HAP-1 (cell line): ENCODE measurements at regions not wholly inside any gene's neighbourhood (a gene's known extent, or its start where the extent isn't known, plus 50 kb on each side); places are given as distances from the start of the nearest gene placed in this dataset.

Source experiments
- DNase-seq, 2 experiments: peaks; one replicate each; pipeline ENCODE4 v3.0.0-alpha.2; 2016 to 2020; ENCODE audit warnings: low spot score in 2 of 2
- H3K27me3 ChIP-seq: fragments of 250-450 bp; sonication (Bioruptor Pico); 2 replicates; pipeline ENCODE4 v1.5.1; 2020; ENCODE audit warnings: low read depth, mild to moderate bottlenecking, moderate library complexity
- H3K36me3 ChIP-seq: fragments of 250-450 bp; sonication (Bioruptor Pico); replicated peaks from 2 replicates; pipeline ENCODE4 v1.5.1; 2020; ENCODE audit warnings: mild to moderate bottlenecking
- H3K4me1 ChIP-seq: fragments of 250-450 bp; sonication (Bioruptor Pico); 2 replicates; pipeline ENCODE4 v1.5.1; 2020; ENCODE audit warnings: mild to moderate bottlenecking
- H3K4me3 ChIP-seq: fragments of 250-450 bp; sonication (Bioruptor Pico); 2 replicates; pipeline ENCODE4 v1.5.1; 2020; ENCODE audit warnings: mild to moderate bottlenecking, moderate library complexity
- H3K9me3 ChIP-seq: fragments of 250-450 bp; sonication (Bioruptor Pico); 2 replicates; pipeline ENCODE4 v1.5.1; 2020; ENCODE audit warnings: mild to moderate bottlenecking, moderate library complexity
- in situ Hi-C: fragments of 300-500 bp; cut with MboI; formaldehyde crosslinking; loops from 3 replicates; pipeline ENCODE4 v1.14.3; 2020; ENCODE audit warnings: low sequenced_read_pairs, inconsistent platforms, mixed read lengths

- peaks cover 11% of the 10 kb centered on the region for H3K27me3 ChIP-seq
- no peak overlapping the region for H3K4me3 ChIP-seq
- DNase-seq, result no peak
- H3K9me3 ChIP-seq, result no peaks in the 10 kb centered on the region
- no peaks in the 10 kb centered on the region for H3K4me1 ChIP-seq
- H3K36me3 ChIP-seq, result no peaks in the 10 kb centered on the region
- in situ Hi-C loops, result no loop called here
These were observed 66.6 kb upstream of the C14orf180 start for GRCh38 chr14:104512771-104513640.

- no peak overlapping the region for H3K4me3 ChIP-seq
- in situ Hi-C loops, result no loop called here
- DNase-seq, result no peak
- H3K36me3 ChIP-seq, result no peaks in the 10 kb centered on the region
- peaks cover 4% of the 10 kb centered on the region; the same call in 1 of the 2 replicates for H3K27me3 ChIP-seq
- no peaks in the 10 kb centered on the region for H3K9me3 ChIP-seq
- no peaks in the 10 kb centered on the region for H3K4me1 ChIP-seq
These were observed 65.9 kb upstream of the C14orf180 start for GRCh38 chr14:104513641-104514046.

GRCh38 chr14:104514156-104514848 is 65.3 kb upstream of the C14orf180 start:
- Histone ChIP-seq H3K27me3 (peaks cover 3% of the 10 kb centered on the region; the same call in 1 of the 2 replicates), H3K4me3 (no peak overlapping the region), H3K9me3 (no peaks in the 10 kb centered on the region), H3K36me3 (no peaks in the 10 kb centered on the region), H3K4me1 (no peaks in the 10 kb centered on the region)
- in situ Hi-C loops, result no loop called here
- no peak for DNase-seq

- DNase-seq, result no peak
- in situ Hi-C loops, result no loop called here
- no peaks in the 10 kb centered on the region for H3K4me1 ChIP-seq
These were observed 64.3 kb upstream of the C14orf180 start for GRCh38 chr14:104515059-104515810.

GRCh38 chr14:104515811-104516780 is 63.5 kb upstream of the C14orf180 start:
- in situ Hi-C loops, result no loop called here
- DNase-seq, result no peak
- H3K9me3 ChIP-seq, result no peaks in the 10 kb centered on the region
- H3K4me1 ChIP-seq, result no peaks in the 10 kb centered on the region
- H3K27me3 ChIP-seq, result no peaks in the 10 kb centered on the region
- H3K4me3 ChIP-seq, result no peak overlapping the region
- no peaks in the 10 kb centered on the region for H3K36me3 ChIP-seq

More at GRCh38 chr14:104515059-104515810, 64.3 kb upstream of the C14orf180 start:
- Histone ChIP-seq H3K4me3 (no peak overlapping the region), H3K9me3 (no peaks in the 10 kb centered on the region), H3K36me3 (no peaks in the 10 kb centered on the region), H3K27me3 (no peaks in the 10 kb centered on the region)

- H3K4me3 ChIP-seq, result no peak overlapping the region
- no peaks in the 10 kb centered on the region for H3K4me1 ChIP-seq
- no peaks in the 10 kb centered on the region for H3K27me3 ChIP-seq
- in situ Hi-C loops, result no loop called here
- no peaks in the 10 kb centered on the region for H3K9me3 ChIP-seq
- no peaks in the 10 kb centered on the region for H3K36me3 ChIP-seq
- no peak for DNase-seq
These were observed 62.7 kb upstream of the C14orf180 start for GRCh38 chr14:104516906-104517305.

GRCh38 chr14:104517426-104517825 is 62.1 kb upstream of the C14orf180 start:
- H3K36me3 ChIP-seq, result no peaks in the 10 kb centered on the region
- no peaks in the 10 kb centered on the region for H3K27me3 ChIP-seq
- no peaks in the 10 kb centered on the region for H3K4me1 ChIP-seq
- no peak overlapping the region for H3K4me3 ChIP-seq
- in situ Hi-C loops, result no loop called here
- no peaks in the 10 kb centered on the region for H3K9me3 ChIP-seq
- no peak for DNase-seq

GRCh38 chr14:104517867-104518266 is 61.7 kb upstream of the C14orf180 start:
- H3K27me3 ChIP-seq, result no peaks in the 10 kb centered on the region
- H3K36me3 ChIP-seq, result no peaks in the 10 kb centered on the region
- in situ Hi-C loops, result no loop called here
- no peaks in the 10 kb centered on the region for H3K4me1 ChIP-seq
- DNase-seq, result no peak
- H3K9me3 ChIP-seq, result no peaks in the 10 kb centered on the region
- no peak overlapping the region for H3K4me3 ChIP-seq

GRCh38 chr14:104518659-104519350 is 60.8 kb upstream of the C14orf180 start:
- Histone ChIP-seq H3K4me3 (no peak overlapping the region), H3K27me3 (no peaks in the 10 kb centered on the region), H3K9me3 (no peaks in the 10 kb centered on the region), H3K4me1 (no peaks in the 10 kb centered on the region), H3K36me3 (no peaks in the 10 kb centered on the region)
- in situ Hi-C loops, result no loop called here
- no peak for DNase-seq

- no peaks in the 10 kb centered on the region for H3K36me3 ChIP-seq
- no peak overlapping the region for H3K4me3 ChIP-seq
- H3K9me3 ChIP-seq, result no peaks in the 10 kb centered on the region
- in situ Hi-C loops, result no loop called here
- no peaks in the 10 kb centered on the region for H3K27me3 ChIP-seq
- no peak for DNase-seq
- no peaks in the 10 kb centered on the region for H3K4me1 ChIP-seq
These were observed 59.8 kb upstream of the C14orf180 start for GRCh38 chr14:104519721-104520120.

- Histone ChIP-seq H3K4me1 (no peaks in the 10 kb centered on the region), H3K36me3 (no peaks in the 10 kb centered on the region), H3K27me3 (no peaks in the 10 kb centered on the region), H3K4me3 (no peak overlapping the region), H3K9me3 (no peaks in the 10 kb centered on the region)
- in situ Hi-C loops, result no loop called here
- no peak for DNase-seq
These were observed 58.7 kb upstream of the C14orf180 start for GRCh38 chr14:104520620-104521410.
